Stomach (tissue), 4 donors: ENCODE measurements at regions not wholly inside any gene's neighbourhood (a gene's known extent, or its start where the extent isn't known, plus 50 kb on each side); places are given as distances from the start of the nearest gene placed in this dataset.

ENCODE experiments used
- CTCF ChIP-seq, 7 experiments: fragments of 450-650 bp in 4 of 7; fragments of 200-600 bp in 3 of 7; sonication (generic) in 3 of 7; IDR thresholded peaks; one replicate each; pipeline ENCODE4 v1.5.1; 2016 to 2019; ENCODE audit warnings: antibody characterized with exemption in 7 of 7, control low read depth in 2 of 7, mild to moderate bottlenecking in 1 of 7
- POLR2A ChIP-seq, 4 donors: fragments of 450-650 bp; IDR thresholded peaks; one replicate each; pipeline ENCODE4 v1.6.1; 2016; ENCODE audit warnings: antibody characterized with exemption in 4 of 4, control low read depth in 2 of 4, mild to moderate bottlenecking in 1 of 4, moderate library complexity in 1 of 4

- TF ChIP-seq CTCF (IDR thresholded peaks at IDR 0.05) (no peak), POLR2A (IDR thresholded peaks at IDR 0.05) (no peak)
Measured at GRCh38 chr6:141851063-141851462, 281.7 kb upstream of the GJE1 start.
